Spleen (tissue), 11 donors: ENCODE measurements at regions not wholly inside any gene's neighbourhood (a gene's known extent, or its start where the extent isn't known, plus 50 kb on each side); places are given as distances from the start of the nearest gene placed in this dataset.

Source experiments
- DNase-seq: peaks from one replicate; pipeline ENCODE4 v3.0.0-alpha.2; 2020
- H3K27ac ChIP-seq, 8 donors: fragments of 200-600 bp; sonication (generic) in 7 of 8; 1 replicate in 4 of 8; 2 replicates in 4 of 8; pipeline versions ENCODE4 v1.5.0 to v1.8.0; 2016 to 2021; ENCODE audit warnings: inconsistent platforms in 4 of 8, mild to moderate bottlenecking in 4 of 8, moderate library complexity in 1 of 8
- H3K27me3 ChIP-seq, 7 donors: fragments of 200-600 bp; sonication (generic) in 6 of 7; replicated peaks in 1 of 7; 1 replicate in 4 of 7; 2 replicates in 3 of 7; pipeline versions ENCODE4 v1.5.0 to v1.8.0; 2016 to 2021; ENCODE audit warnings: inconsistent platforms in 3 of 7, mild to moderate bottlenecking in 1 of 7
- H3K36me3 ChIP-seq, 6 donors: fragments of 200-600 bp; sonication (generic) in 5 of 6; 1 replicate in 4 of 6; 2 replicates in 2 of 6; pipeline versions ENCODE4 v1.5.0 to v1.8.0; 2016 to 2021; ENCODE audit warnings: inconsistent platforms in 2 of 6
- H3K4me1 ChIP-seq, 6 donors: fragments of 200-600 bp; sonication (generic) in 5 of 6; 1 replicate in 3 of 6; 2 replicates in 3 of 6; pipeline versions ENCODE4 v1.5.0 to v1.8.0; 2016 to 2021; ENCODE audit warnings: inconsistent platforms in 3 of 6
- H3K4me3 ChIP-seq, 8 donors: fragments of 200-600 bp; sonication (generic) in 7 of 8; 1 replicate in 4 of 8; 2 replicates in 4 of 8; pipeline versions ENCODE4 v1.5.0 to v1.8.0; 2016 to 2021; ENCODE audit warnings: inconsistent platforms in 4 of 8, mild to moderate bottlenecking in 4 of 8, moderate library complexity in 2 of 8
- H3K9me3 ChIP-seq, 8 donors: fragments of 200-600 bp; sonication (generic) in 7 of 8; 1 replicate in 4 of 8; 2 replicates in 4 of 8; pipeline versions ENCODE4 v1.5.0 to v1.8.0; 2016 to 2021; ENCODE audit warnings: inconsistent platforms in 4 of 8
- POLR2A ChIP-seq, 3 donors: fragments of 450-650 bp; IDR thresholded peaks; one replicate each; pipeline ENCODE4 v1.5.1; 2017; ENCODE audit warnings: antibody characterized with exemption in 3 of 3, mild to moderate bottlenecking in 1 of 3
- POLR2AphosphoS5 ChIP-seq, 3 donors: sonication (generic); formaldehyde crosslinking; IDR thresholded peaks; one replicate each; pipeline ENCODE4 v1.5.1; 2017; ENCODE audit warnings: antibody characterized with exemption in 3 of 3
- WGBS, 5 donors: extraction: QIAGEN DNeasy Blood & Tissue Kit in 3 of 5; methylation state at CpG; one replicate each; pipeline versions ENCODE4 v1.1.5 to v1.1.7; 2013 to 2018; 5-methylcytosine and 5-hydroxymethylcytosine counted together
- intact Hi-C: fragments of 100-400 bp; cut with DNase I; formaldehyde crosslinking; loops from one replicate; pipeline ENCODE4 v1.15.0; 2023; ENCODE audit warnings: low total_unique reads
- TF ChIP-seq, protein P1 (sequence below), 11 experiments: fragments of 200-600 bp in 7 of 11; fragments of 450-650 bp in 4 of 11; sonication (generic) in 4 of 11; IDR thresholded peaks in 8 of 11; conservative IDR thresholded peaks in 3 of 11; 1 replicate in 7 of 11; 2 replicates in 4 of 11; pipeline versions ENCODE4 v1.4.0 to v1.8.0; 2016 to 2021; ENCODE audit warnings: antibody characterized with exemption in 11 of 11, inconsistent platforms in 4 of 11, mild to moderate bottlenecking in 1 of 11
- donor health status: healthy with polysubstance abuse.
- donor health status: DM: no; HTN: no; CAD: no; lungs with moderate emphysema.
- donor health status: DM: no; HTN: no; CAD: no.
- donor health status: Bipolar disorder and iron deficiency.
- donor health status: healthy.
- donor health status: DM: no; HTN: no; CAD: no.
- donor health status: DM: yes; HTN: yes; CAD: no.

DNA sequence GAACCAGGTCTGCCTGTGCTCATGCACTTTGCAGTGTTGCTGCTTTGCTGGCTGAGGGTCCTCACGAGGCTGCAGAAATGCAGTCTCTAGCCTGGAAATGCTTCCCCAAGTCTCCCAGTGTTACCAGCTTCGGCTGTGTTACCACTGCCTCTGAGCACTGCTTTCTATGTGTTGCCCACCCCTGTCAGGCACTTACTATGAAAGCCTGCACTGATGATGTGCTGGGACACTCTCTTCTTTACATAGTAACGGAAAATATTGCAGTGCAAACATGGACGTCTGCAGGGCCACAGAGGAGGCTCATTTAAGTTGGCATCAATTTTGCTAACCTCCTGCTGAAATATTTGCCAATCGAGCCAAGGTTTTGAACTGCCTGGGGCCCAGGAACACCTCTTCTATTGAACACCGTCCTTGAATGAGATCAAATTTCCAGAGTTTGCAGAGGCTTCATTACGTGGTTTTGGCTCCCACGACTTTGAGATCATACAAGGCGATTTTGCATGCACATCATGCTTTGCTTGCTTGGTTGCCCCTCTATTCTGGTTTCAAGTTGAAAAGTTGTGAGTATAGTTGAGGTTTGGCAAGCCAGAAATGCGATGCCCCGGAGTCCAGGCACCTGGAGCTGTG is 404.7 kb upstream of the PODXL start:
- Histone ChIP-seq H3K4me1 (no peaks in the 10 kb centered on the region), H3K27me3 (peaks cover 0 to 8% (median 0%) of the 10 kb centered on the region in 7 donors), H3K4me3 (no peak overlapping the region), H3K9me3 (peaks cover 0 to 5% (median 0%) of the 10 kb centered on the region in 8 donors), H3K27ac (no peak overlapping the region), H3K36me3 (no peaks in the 10 kb centered on the region)
- TF ChIP-seq, protein P1, sequence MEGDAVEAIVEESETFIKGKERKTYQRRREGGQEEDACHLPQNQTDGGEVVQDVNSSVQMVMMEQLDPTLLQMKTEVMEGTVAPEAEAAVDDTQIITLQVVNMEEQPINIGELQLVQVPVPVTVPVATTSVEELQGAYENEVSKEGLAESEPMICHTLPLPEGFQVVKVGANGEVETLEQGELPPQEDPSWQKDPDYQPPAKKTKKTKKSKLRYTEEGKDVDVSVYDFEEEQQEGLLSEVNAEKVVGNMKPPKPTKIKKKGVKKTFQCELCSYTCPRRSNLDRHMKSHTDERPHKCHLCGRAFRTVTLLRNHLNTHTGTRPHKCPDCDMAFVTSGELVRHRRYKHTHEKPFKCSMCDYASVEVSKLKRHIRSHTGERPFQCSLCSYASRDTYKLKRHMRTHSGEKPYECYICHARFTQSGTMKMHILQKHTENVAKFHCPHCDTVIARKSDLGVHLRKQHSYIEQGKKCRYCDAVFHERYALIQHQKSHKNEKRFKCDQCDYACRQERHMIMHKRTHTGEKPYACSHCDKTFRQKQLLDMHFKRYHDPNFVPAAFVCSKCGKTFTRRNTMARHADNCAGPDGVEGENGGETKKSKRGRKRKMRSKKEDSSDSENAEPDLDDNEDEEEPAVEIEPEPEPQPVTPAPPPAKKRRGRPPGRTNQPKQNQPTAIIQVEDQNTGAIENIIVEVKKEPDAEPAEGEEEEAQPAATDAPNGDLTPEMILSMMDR (IDR thresholded peaks at IDR 0.05 in 8 of 11, conservative IDR thresholded peaks at IDR 0.05 in 3 of 11) = no peak
- TF ChIP-seq POLR2A (IDR thresholded peaks at IDR 0.05) (no peak), POLR2AphosphoS5 (IDR thresholded peaks at IDR 0.05) (no peak)
- 77 to 84% (median 84%) methylated on average over 11 of the region's 11 CpGs for WGBS, 5 donors
- no peak for DNase-seq
- intact Hi-C loops = no loop called here

DNA sequence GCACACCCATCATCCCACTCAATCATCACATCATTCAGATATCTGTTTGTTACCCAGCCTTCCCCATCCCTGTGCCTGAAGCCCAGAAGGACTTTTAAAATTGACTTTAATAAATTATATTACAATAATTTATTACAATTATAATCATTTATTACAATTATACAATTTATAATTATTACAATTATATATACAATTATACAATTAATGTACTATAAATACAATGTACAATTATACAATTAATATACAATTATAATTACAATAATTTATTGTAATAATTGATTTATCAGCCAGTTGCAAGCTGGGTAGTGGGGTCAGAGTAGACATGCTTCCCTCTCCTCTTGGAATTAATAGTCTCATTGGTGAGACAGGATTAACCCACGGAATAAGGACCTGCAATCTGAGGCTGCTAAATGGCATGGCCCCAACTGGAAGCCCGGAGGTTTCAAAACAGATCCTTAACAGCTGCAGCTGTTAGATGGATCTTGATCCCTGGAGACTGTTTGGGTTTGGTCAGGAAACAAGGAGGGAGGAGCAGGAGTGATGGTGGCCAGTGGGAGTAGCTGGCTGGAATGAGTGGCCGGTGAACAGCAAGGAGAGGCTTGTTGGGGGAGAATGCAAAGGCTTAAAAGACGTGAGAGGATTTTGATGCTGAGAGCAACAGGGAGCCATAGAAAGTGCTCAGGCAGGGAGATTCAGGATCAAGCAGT is 402.8 kb upstream of the PODXL start:
- Histone ChIP-seq H3K4me1 (no peaks in the 10 kb centered on the region), H3K4me3 (no peak overlapping the region), H3K9me3 (peaks cover 0 to 5% (median 0%) of the 10 kb centered on the region in 8 donors), H3K36me3 (no peaks in the 10 kb centered on the region), H3K27me3 (peaks cover 0 to 8% (median 0%) of the 10 kb centered on the region in 7 donors), H3K27ac (no peak overlapping the region)
- TF ChIP-seq, protein P1 (IDR thresholded peaks at IDR 0.05 in 8 of 11, conservative IDR thresholded peaks at IDR 0.05 in 3 of 11) = no peak
- TF ChIP-seq POLR2A (IDR thresholded peaks at IDR 0.05) = no peak
- no peak for DNase-seq
- 26 to 44% (median 37%) methylated on average over 4 of the region's 4 CpGs for WGBS, 5 donors
- intact Hi-C loops = no loop called here

DNA sequence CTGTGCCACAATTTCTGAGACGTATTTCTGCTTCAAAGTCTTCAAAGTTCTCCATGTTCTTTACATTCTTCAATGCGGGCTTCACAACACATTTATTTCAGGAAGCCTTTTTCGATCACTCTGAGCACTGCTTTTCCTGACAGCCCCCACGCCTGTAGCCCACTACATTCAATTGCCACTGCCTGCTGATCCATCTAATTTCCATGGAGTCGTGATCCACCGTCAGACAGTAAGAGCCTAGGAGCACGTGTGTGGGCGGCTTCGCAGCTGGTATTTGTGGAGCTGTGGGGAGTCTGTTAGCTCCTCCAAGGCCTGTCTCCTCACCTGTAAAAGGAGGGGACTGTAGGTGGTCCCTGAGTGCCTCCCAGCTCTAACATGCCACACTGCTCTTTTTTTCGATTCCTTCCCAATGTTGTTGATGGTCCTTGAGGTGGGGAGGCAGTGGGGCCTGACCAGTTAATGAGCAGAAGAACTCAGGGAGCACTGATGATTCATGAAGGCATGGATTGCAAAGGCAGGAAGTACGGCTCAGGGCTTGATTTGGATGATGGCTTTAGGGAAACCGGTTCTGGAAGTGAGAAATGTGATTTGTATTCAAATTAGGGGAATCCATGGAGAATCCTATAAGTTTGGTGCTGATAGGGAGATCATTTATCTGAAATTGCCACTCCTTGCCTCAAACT is 401.1 kb upstream of the PODXL start:
- H3K4me1 ChIP-seq = no peaks in the 10 kb centered on the region
- H3K4me3 ChIP-seq = no peak overlapping the region
- DNase-seq = no peak
- WGBS, 5 donors = 79 to 85% (median 81%) methylated on average over 12 of the region's 12 CpGs
- no peaks in the 10 kb centered on the region for H3K36me3 ChIP-seq
- intact Hi-C loops = no loop called here
- H3K27me3 ChIP-seq = peaks cover 0 to 8% (median 0%) of the 10 kb centered on the region in 7 donors
- TF ChIP-seq POLR2A (IDR thresholded peaks at IDR 0.05) (no peak), POLR2AphosphoS5 (IDR thresholded peaks at IDR 0.05) (no peak)
- TF ChIP-seq, protein P1 (IDR thresholded peaks at IDR 0.05 in 8 of 11, conservative IDR thresholded peaks at IDR 0.05 in 3 of 11) = no peak
- H3K27ac ChIP-seq = no peak overlapping the region
- peaks cover 0 to 5% (median 0%) of the 10 kb centered on the region in 8 donors for H3K9me3 ChIP-seq

DNA sequence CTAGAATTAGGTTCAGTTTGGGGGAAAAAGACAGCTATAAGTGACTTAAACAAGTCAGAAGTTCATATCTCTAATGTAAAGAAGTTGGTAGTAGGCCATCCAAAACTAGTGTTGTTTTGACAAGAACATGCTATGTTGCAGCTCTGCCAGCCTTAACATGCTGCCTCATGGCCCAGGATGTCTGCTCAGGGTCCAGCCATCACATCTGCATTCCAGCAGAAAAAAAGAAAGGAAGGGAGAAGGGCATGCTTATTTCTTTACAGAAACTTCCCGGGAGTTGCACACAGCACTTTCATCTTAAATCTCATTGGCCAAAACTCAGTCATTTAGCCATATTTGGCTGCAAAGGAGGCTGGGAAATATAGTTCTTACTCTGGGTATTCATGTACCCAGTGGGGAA is 400.4 kb upstream of the PODXL start:
- TF ChIP-seq, protein P1 (IDR thresholded peaks at IDR 0.05 in 8 of 11, conservative IDR thresholded peaks at IDR 0.05 in 3 of 11) = no peak
- TF ChIP-seq POLR2AphosphoS5 (IDR thresholded peaks at IDR 0.05) (no peak), POLR2A (IDR thresholded peaks at IDR 0.05) (no peak)
- Histone ChIP-seq H3K4me3 (no peak overlapping the region), H3K27ac (no peak overlapping the region), H3K9me3 (peaks cover 0 to 5% (median 0%) of the 10 kb centered on the region in 8 donors), H3K36me3 (no peaks in the 10 kb centered on the region), H3K4me1 (no peaks in the 10 kb centered on the region), H3K27me3 (peaks cover 0 to 8% (median 0%) of the 10 kb centered on the region in 7 donors)
- intact Hi-C loops = no loop called here
- no peak for DNase-seq
- 76 to 93% (median 83%) methylated on average over 1 of the region's 1 CpG for WGBS, 5 donors
